ENCODE measurements at regions not wholly inside any gene's neighbourhood (a gene's known extent, or its start where the extent isn't known, plus 50 kb on each side); places are given as distances from the start of the nearest gene placed in this dataset.

DNA sequence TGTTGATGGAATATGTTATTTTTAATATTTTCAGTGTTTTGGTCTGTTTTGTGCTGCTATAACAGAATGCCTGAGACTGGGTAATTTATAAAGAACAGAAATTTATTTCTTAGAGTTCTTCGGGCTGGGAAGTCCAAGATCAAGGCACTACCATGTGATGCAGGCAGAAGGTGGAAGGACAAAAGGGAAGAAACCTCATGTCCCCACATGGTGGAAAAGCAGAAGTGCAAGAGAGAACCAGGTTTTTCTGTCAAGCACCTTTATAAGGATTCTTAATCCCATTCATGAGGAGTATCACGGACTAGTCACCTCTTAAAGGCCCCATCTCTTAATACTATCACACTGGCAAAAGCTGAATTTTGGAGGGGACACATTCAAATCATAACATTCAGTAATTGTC is 57.9 kb upstream of the EPHB3 start:
- TF ChIP-seq, protein P1, sequence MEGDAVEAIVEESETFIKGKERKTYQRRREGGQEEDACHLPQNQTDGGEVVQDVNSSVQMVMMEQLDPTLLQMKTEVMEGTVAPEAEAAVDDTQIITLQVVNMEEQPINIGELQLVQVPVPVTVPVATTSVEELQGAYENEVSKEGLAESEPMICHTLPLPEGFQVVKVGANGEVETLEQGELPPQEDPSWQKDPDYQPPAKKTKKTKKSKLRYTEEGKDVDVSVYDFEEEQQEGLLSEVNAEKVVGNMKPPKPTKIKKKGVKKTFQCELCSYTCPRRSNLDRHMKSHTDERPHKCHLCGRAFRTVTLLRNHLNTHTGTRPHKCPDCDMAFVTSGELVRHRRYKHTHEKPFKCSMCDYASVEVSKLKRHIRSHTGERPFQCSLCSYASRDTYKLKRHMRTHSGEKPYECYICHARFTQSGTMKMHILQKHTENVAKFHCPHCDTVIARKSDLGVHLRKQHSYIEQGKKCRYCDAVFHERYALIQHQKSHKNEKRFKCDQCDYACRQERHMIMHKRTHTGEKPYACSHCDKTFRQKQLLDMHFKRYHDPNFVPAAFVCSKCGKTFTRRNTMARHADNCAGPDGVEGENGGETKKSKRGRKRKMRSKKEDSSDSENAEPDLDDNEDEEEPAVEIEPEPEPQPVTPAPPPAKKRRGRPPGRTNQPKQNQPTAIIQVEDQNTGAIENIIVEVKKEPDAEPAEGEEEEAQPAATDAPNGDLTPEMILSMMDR (IDR thresholded peaks at IDR 0.05): no peak
- TF ChIP-seq POLR2A (IDR thresholded peaks at IDR 0.05): no peak
